ENCODE measurements at regions not wholly inside any gene's neighbourhood (a gene's known extent, or its start where the extent isn't known, plus 50 kb on each side); places are given as distances from the start of the nearest gene placed in this dataset.

DNA sequence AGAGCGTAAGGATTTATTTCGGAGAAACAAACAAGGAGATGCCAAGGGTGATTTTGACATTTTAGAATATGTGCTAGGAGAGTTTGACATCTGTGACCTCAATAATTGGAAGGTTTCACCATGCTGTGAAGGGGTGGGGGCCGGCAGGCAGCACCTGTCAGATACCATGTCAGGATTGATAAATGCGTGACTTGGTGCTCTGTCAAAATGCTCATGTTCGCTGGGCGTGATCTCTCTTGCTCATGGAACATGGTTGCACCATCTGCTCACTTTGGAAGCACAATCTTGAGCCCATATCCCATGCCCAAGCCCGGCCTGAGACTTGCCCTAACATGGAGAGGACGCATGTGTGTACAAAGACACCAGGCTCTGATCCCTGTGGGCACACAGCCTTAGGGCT is 347.6 kb downstream of the RNF144A start:
- Histone ChIP-seq H3F3A (ENCODE audit: control insufficient read depth, insufficient read depth) (no peaks in the 10 kb centered on the region), H3K27me3 (ENCODE audit: control insufficient read depth, low read length) (peaks cover 15% of the 10 kb centered on the region; the same call in 1 of the 2 replicates), H3K27ac (ENCODE audit: low read depth, low read length) (no peak overlapping the region), H3K36me3 (ENCODE audit: control insufficient read depth, low read length) (no peaks in the 10 kb centered on the region), H3K4me3 (ENCODE audit: low read length) (no peak overlapping the region), H3K4me2 (ENCODE audit: low read length) (no peak overlapping the region), H3K79me2 (ENCODE audit: control insufficient read depth, low read length) (no peaks in the 10 kb centered on the region), H3K4me1 (ENCODE audit: control insufficient read depth, low read length) (no peaks in the 10 kb centered on the region), H3K9me2 (replicated peaks; ENCODE audit: control insufficient read depth, low read length) (no peaks in the 10 kb centered on the region), H3K9me3 (ENCODE audit: control insufficient read depth, insufficient read depth, low read length) (no peaks in the 10 kb centered on the region), H4K20me1 (ENCODE audit: control insufficient read depth, insufficient read depth, low read depth, low read length) (no peaks in the 10 kb centered on the region)
- TF ChIP-seq EZH2phosphoT487 (IDR thresholded peaks at IDR 0.05; ENCODE audit: borderline replicate concordance, low read length) = no peak
- TF ChIP-seq, protein P1, sequence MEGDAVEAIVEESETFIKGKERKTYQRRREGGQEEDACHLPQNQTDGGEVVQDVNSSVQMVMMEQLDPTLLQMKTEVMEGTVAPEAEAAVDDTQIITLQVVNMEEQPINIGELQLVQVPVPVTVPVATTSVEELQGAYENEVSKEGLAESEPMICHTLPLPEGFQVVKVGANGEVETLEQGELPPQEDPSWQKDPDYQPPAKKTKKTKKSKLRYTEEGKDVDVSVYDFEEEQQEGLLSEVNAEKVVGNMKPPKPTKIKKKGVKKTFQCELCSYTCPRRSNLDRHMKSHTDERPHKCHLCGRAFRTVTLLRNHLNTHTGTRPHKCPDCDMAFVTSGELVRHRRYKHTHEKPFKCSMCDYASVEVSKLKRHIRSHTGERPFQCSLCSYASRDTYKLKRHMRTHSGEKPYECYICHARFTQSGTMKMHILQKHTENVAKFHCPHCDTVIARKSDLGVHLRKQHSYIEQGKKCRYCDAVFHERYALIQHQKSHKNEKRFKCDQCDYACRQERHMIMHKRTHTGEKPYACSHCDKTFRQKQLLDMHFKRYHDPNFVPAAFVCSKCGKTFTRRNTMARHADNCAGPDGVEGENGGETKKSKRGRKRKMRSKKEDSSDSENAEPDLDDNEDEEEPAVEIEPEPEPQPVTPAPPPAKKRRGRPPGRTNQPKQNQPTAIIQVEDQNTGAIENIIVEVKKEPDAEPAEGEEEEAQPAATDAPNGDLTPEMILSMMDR (IDR thresholded peaks at IDR 0.05; ENCODE audit: low read depth, low read length, poor library complexity, severe bottlenecking) = no peak

DNA sequence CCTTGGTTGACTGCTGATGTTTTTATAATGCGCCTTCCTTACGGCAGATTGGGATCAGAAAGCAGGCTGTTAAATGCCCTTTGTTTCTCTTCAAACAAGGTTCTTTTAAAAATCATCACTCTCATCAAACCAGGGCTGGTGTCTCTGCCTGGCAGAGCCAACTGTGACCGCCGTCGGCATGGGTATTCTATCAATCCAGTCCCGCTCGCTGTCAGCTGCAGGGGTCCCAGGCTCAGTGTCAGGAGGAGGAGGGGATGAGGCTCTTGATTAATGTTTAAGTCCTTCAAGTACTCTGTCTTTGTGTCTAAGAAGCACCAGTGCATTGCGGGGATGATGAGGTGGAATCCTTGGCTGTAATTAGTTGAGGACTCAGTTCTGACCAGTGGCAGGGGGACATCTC is 348.1 kb downstream of the RNF144A start:
- no peaks in the 10 kb centered on the region for H3K4me1 ChIP-seq (ENCODE audit: control insufficient read depth, low read length)
- no peaks in the 10 kb centered on the region for H3F3A ChIP-seq (ENCODE audit: control insufficient read depth, insufficient read depth)
- no peak for TF ChIP-seq EZH2phosphoT487 (IDR thresholded peaks at IDR 0.05; ENCODE audit: borderline replicate concordance, low read length)
- TF ChIP-seq, protein P1 (IDR thresholded peaks at IDR 0.05; ENCODE audit: low read depth, low read length, poor library complexity, severe bottlenecking) = no peak
- no peaks in the 10 kb centered on the region for H4K20me1 ChIP-seq (ENCODE audit: control insufficient read depth, insufficient read depth, low read depth, low read length)
- no peak overlapping the region for H3K27ac ChIP-seq (ENCODE audit: low read depth, low read length)
- no peaks in the 10 kb centered on the region for H3K36me3 ChIP-seq (ENCODE audit: control insufficient read depth, low read length)
- H3K4me2 ChIP-seq (ENCODE audit: low read length) = no peak overlapping the region
- H3K9me3 ChIP-seq (ENCODE audit: control insufficient read depth, insufficient read depth, low read length) = no peaks in the 10 kb centered on the region
- peaks cover 17% of the 10 kb centered on the region; the same call in 1 of the 2 replicates for H3K27me3 ChIP-seq (ENCODE audit: control insufficient read depth, low read length)
- H3K79me2 ChIP-seq (ENCODE audit: control insufficient read depth, low read length) = no peaks in the 10 kb centered on the region
- H3K9me2 ChIP-seq (replicated peaks; ENCODE audit: control insufficient read depth, low read length) = no peaks in the 10 kb centered on the region
- no peak overlapping the region for H3K4me3 ChIP-seq (ENCODE audit: low read length)

DNA sequence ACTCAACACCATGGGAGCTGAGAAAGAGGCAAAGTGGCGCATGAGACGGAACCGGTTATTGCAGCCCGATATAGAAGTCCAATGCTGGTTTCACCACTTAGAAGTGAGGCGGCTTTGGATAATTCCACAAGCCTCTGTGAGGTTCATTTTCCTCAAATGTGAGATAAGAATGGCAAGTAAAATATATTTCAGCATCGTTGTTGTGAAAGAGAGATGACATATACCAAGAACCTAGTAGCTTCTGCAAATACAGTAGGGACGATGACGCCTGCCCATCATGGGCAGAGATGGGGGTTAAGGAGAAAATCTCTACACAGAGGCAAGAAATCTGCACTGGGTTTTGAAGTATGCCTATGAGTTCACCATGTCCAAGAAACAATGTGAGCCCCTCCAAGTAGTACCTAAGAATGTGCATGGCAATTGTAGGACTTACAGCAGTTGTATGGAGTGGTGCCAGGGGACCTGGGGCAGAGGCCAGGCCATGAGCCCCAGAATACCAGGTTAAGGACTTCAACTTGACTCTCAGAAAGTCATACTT is 352.0 kb downstream of the RNF144A start:
- H3K36me3 ChIP-seq (ENCODE audit: control insufficient read depth, low read length) = no peaks in the 10 kb centered on the region
- no peaks in the 10 kb centered on the region for H3K9me2 ChIP-seq (replicated peaks; ENCODE audit: control insufficient read depth, low read length)
- TF ChIP-seq EZH2phosphoT487 (IDR thresholded peaks at IDR 0.05; ENCODE audit: borderline replicate concordance, low read length) = no peak
- TF ChIP-seq, protein P1 (IDR thresholded peaks at IDR 0.05; ENCODE audit: low read depth, low read length, poor library complexity, severe bottlenecking) = no peak
- no peaks in the 10 kb centered on the region for H3F3A ChIP-seq (ENCODE audit: control insufficient read depth, insufficient read depth)
- H4K20me1 ChIP-seq (ENCODE audit: control insufficient read depth, insufficient read depth, low read depth, low read length) = no peaks in the 10 kb centered on the region
- no peak overlapping the region for H3K4me3 ChIP-seq (ENCODE audit: low read length)
- H3K79me2 ChIP-seq (ENCODE audit: control insufficient read depth, low read length) = no peaks in the 10 kb centered on the region
- no peak overlapping the region for H3K4me2 ChIP-seq (ENCODE audit: low read length)
- no peaks in the 10 kb centered on the region for H3K9me3 ChIP-seq (ENCODE audit: control insufficient read depth, insufficient read depth, low read length)
- H3K27me3 ChIP-seq (ENCODE audit: control insufficient read depth, low read length) = peaks cover 5% of the 10 kb centered on the region
- no peak overlapping the region for H3K27ac ChIP-seq (ENCODE audit: low read depth, low read length)
- H3K4me1 ChIP-seq (ENCODE audit: control insufficient read depth, low read length) = no peaks in the 10 kb centered on the region

Data from DOHH2 (cell line).